22Rv1 (cell line): ENCODE measurements at regions not wholly inside any gene's neighbourhood (a gene's known extent, or its start where the extent isn't known, plus 50 kb on each side); places are given as distances from the start of the nearest gene placed in this dataset.

Source experiments
- CTCF ChIP-seq: fragments of 450-650 bp; IDR thresholded peaks from 2 replicates; pipeline ENCODE4 v1.5.1; 2017; ENCODE audit warnings: mild to moderate bottlenecking
- ZFX ChIP-seq: fragments of 450-650 bp; IDR thresholded peaks from 2 replicates; pipeline ENCODE4 v1.6.1; 2017; ENCODE audit warnings: antibody characterized with exemption, borderline replicate concordance

- no peak for TF ChIP-seq CTCF
- TF ChIP-seq ZFX, result no peak
Observed at GRCh38 chr20:60233018-60233630, 274.9 kb downstream of the CDH26 start.
